Breast epithelium (tissue), 3 donors: ENCODE measurements at regions not wholly inside any gene's neighbourhood (a gene's known extent, or its start where the extent isn't known, plus 50 kb on each side); places are given as distances from the start of the nearest gene placed in this dataset.

ENCODE experiments used
- POLR2A ChIP-seq: fragments of 450-650 bp; IDR thresholded peaks from one replicate; pipeline ENCODE4 v1.6.1; 2016; ENCODE audit warnings: antibody characterized with exemption, mild to moderate bottlenecking, moderate library complexity
- TF ChIP-seq, protein P1 (sequence below), 3 donors: fragments of 450-650 bp; IDR thresholded peaks; one replicate each; pipeline ENCODE4 v1.5.1; 2016 to 2017; ENCODE audit warnings: antibody characterized with exemption in 3 of 3, mild to moderate bottlenecking in 3 of 3, moderate library complexity in 3 of 3

- no peak for TF ChIP-seq POLR2A
- TF ChIP-seq, protein P1, sequence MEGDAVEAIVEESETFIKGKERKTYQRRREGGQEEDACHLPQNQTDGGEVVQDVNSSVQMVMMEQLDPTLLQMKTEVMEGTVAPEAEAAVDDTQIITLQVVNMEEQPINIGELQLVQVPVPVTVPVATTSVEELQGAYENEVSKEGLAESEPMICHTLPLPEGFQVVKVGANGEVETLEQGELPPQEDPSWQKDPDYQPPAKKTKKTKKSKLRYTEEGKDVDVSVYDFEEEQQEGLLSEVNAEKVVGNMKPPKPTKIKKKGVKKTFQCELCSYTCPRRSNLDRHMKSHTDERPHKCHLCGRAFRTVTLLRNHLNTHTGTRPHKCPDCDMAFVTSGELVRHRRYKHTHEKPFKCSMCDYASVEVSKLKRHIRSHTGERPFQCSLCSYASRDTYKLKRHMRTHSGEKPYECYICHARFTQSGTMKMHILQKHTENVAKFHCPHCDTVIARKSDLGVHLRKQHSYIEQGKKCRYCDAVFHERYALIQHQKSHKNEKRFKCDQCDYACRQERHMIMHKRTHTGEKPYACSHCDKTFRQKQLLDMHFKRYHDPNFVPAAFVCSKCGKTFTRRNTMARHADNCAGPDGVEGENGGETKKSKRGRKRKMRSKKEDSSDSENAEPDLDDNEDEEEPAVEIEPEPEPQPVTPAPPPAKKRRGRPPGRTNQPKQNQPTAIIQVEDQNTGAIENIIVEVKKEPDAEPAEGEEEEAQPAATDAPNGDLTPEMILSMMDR (IDR thresholded peaks at IDR 0.05): no peak
Observed at GRCh38 chr7:46357290-46357689, 436.2 kb upstream of the IGFBP3 start.
